ENCODE measurements at regions not wholly inside any gene's neighbourhood (a gene's known extent, or its start where the extent isn't known, plus 50 kb on each side); places are given as distances from the start of the nearest gene placed in this dataset.
"Not testable (repeated sequence)": the region's sequence is repeated elsewhere in the genome, so short reads cannot be mapped to it uniquely, and the experiment has no call there.

GRCh38 chr6:119490050-119490449 is 140.5 kb upstream of the MAN1A1 start:
- H3K4me3 Mint-ChIP-seq; H3K27me3 ChIP-seq (ENCODE audit: control insufficient read depth in 2 of 2, insufficient read depth in 2 of 2, low read length in 2 of 2); H3K36me3 ChIP-seq (replicated peaks in 1 of 2; ENCODE audit: control insufficient read depth in 1 of 2, insufficient read depth in 2 of 2, low read length in 2 of 2); H3K4me2 ChIP-seq (replicated peaks; ENCODE audit: extremely low read depth, low read length, poor library complexity, severe bottlenecking); H4K20me1 ChIP-seq (ENCODE audit: insufficient read depth, low read length); H3K4me3 ChIP-seq (replicated peaks in 1 of 3; ENCODE audit: low read depth in 2 of 3, low read length in 3 of 3); H3K4me1 ChIP-seq (ENCODE audit: control insufficient read depth in 1 of 2, insufficient read depth in 2 of 2, low read length in 2 of 2); intact Hi-C loops (cut with micrococcal nuclease); H3K4me1 Mint-ChIP-seq; H2AFZ ChIP-seq (ENCODE audit: insufficient read depth, low read depth, low read length, poor library complexity, severe bottlenecking); H3K27me3 Mint-ChIP-seq (ENCODE audit: low read depth in 3 of 3); H3K36me3 Mint-ChIP-seq; H3K79me2 ChIP-seq (ENCODE audit: insufficient read depth, low read length); H3K27ac ChIP-seq (ENCODE audit: low read depth in 1 of 2, low read length in 2 of 2); H3K9me3 ChIP-seq (replicated peaks in 1 of 2; ENCODE audit: control insufficient read depth in 1 of 2, insufficient read depth in 1 of 2, low read length in 2 of 2); H3K9ac ChIP-seq (ENCODE audit: insufficient read depth, low read length, poor library complexity, severe bottlenecking); DNase-seq: not testable (repeated sequence)
- peak overlapping the region in 1 of 7 donors; percentile 1 for H3K27ac Mint-ChIP-seq
- no CpG with 5 or more reads among the region's 1 CpG for WGBS (ENCODE audit: insufficient coverage)
- H3K9me3 Mint-ChIP-seq = peaks cover 2 to 12% (median 9%) of the 10 kb centered on the region in 7 donors

- H3K9ac ChIP-seq (ENCODE audit: insufficient read depth, low read length, poor library complexity, severe bottlenecking) = no peak overlapping the region
- Mint-ChIP-seq H3K4me3 (no peak overlapping the region), H3K27ac (no peak overlapping the region), H3K9me3 (peaks cover 0 to 9% (median 3%) of the 10 kb centered on the region in 7 donors), H3K36me3 (no peaks in the 10 kb centered on the region), H3K27me3 (ENCODE audit: low read depth in 3 of 3) (no peaks in the 10 kb centered on the region), H3K4me1 (peaks cover 3% of the 10 kb centered on the region)
- no peaks in the 10 kb centered on the region for H3K36me3 ChIP-seq (replicated peaks in 1 of 2; ENCODE audit: control insufficient read depth in 1 of 2, insufficient read depth in 2 of 2, low read length in 2 of 2)
- DNase-seq = no peak
- H3K4me1 ChIP-seq (ENCODE audit: control insufficient read depth in 1 of 2, insufficient read depth in 2 of 2, low read length in 2 of 2) = no peaks in the 10 kb centered on the region
- 95% methylated on average over 3 of the region's 5 CpGs for WGBS (ENCODE audit: insufficient coverage)
- no peaks in the 10 kb centered on the region for H4K20me1 ChIP-seq (ENCODE audit: insufficient read depth, low read length)
- H2AFZ ChIP-seq (ENCODE audit: insufficient read depth, low read depth, low read length, poor library complexity, severe bottlenecking) = no peak overlapping the region
- H3K4me2 ChIP-seq (replicated peaks; ENCODE audit: extremely low read depth, low read length, poor library complexity, severe bottlenecking) = no peak overlapping the region
- no peaks in the 10 kb centered on the region for H3K79me2 ChIP-seq (ENCODE audit: insufficient read depth, low read length)
- no peak overlapping the region for H3K4me3 ChIP-seq (replicated peaks in 1 of 3; ENCODE audit: low read depth in 2 of 3, low read length in 3 of 3)
- intact Hi-C loops (cut with micrococcal nuclease) = no loop called here
- TF ChIP-seq CTCF (IDR thresholded peaks at IDR 0.05) = no peak
- H3K27ac ChIP-seq (ENCODE audit: low read depth in 1 of 2, low read length in 2 of 2) = no peak overlapping the region
- no peaks in the 10 kb centered on the region for H3K9me3 ChIP-seq (replicated peaks in 1 of 2; ENCODE audit: control insufficient read depth in 1 of 2, insufficient read depth in 1 of 2, low read length in 2 of 2)
- no peaks in the 10 kb centered on the region for H3K27me3 ChIP-seq (ENCODE audit: control insufficient read depth in 2 of 2, insufficient read depth in 2 of 2, low read length in 2 of 2)
These were observed 135.0 kb upstream of the MAN1A1 start for GRCh38 chr6:119484598-119484997.
